ENCODE measurements at regions not wholly inside any gene's neighbourhood (a gene's known extent, or its start where the extent isn't known, plus 50 kb on each side); places are given as distances from the start of the nearest gene placed in this dataset.
"Not testable (repeated sequence)": the region's sequence is repeated elsewhere in the genome, so short reads cannot be mapped to it uniquely, and the experiment has no call there.

GRCh38 chr5:84885485-84886258 lies 501.0 kb upstream of the EDIL3 start:
- DNase-seq: no peak

- DNase-seq: no peak
Observed at GRCh38 chr5:84881737-84882136, 497.1 kb upstream of the EDIL3 start.

- peak; percentile 57 to 60 for DNase-seq
Observed at GRCh38 chr5:84874196-84874595, 489.5 kb upstream of the EDIL3 start.

GRCh38 chr5:84872768-84873167 lies 488.1 kb upstream of the EDIL3 start:
- DNase-seq: no peak

- no peak for DNase-seq
Observed at GRCh38 chr5:84870369-84870768, 485.7 kb upstream of the EDIL3 start.

GRCh38 chr5:84869675-84870074 lies 485.0 kb upstream of the EDIL3 start:
- DNase-seq: no peak

- DNase-seq: not testable (repeated sequence)
Observed at GRCh38 chr5:84863936-84864335, 479.3 kb upstream of the EDIL3 start.

GRCh38 chr5:84863020-84863419 lies 478.3 kb upstream of the EDIL3 start:
- no peak for DNase-seq

- DNase-seq: no peak
Observed at GRCh38 chr5:84862132-84862531, 477.5 kb upstream of the EDIL3 start.

GRCh38 chr5:84861306-84861705 lies 476.6 kb upstream of the EDIL3 start:
- no peak for DNase-seq

GRCh38 chr5:84859056-84859455 lies 474.4 kb upstream of the EDIL3 start:
- no peak for DNase-seq

GRCh38 chr5:84831701-84832100 lies 447.0 kb upstream of the EDIL3 start:
- DNase-seq: no peak

- DNase-seq: no peak
Observed at GRCh38 chr5:84830265-84830664, 445.6 kb upstream of the EDIL3 start.

GRCh38 chr5:84825606-84826005 lies 440.9 kb upstream of the EDIL3 start:
- DNase-seq: no peak

GRCh38 chr5:84821924-84822323 lies 437.2 kb upstream of the EDIL3 start:
- DNase-seq: no peak

- DNase-seq: no peak
Observed at GRCh38 chr5:84817953-84818352, 433.3 kb upstream of the EDIL3 start.

- DNase-seq: no peak
Observed at GRCh38 chr5:84816746-84817547, 432.3 kb upstream of the EDIL3 start.

GRCh38 chr5:84816160-84816559 lies 431.5 kb upstream of the EDIL3 start:
- DNase-seq: no peak

- DNase-seq: no peak
Observed at GRCh38 chr5:84805473-84805872, 420.8 kb upstream of the EDIL3 start.

GRCh38 chr5:84796399-84796798 lies 411.7 kb upstream of the EDIL3 start:
- no peak for DNase-seq

GRCh38 chr5:84794486-84795035 lies 409.9 kb upstream of the EDIL3 start:
- peak; percentile 7 to 27 for DNase-seq

- no peak for DNase-seq
Observed at GRCh38 chr5:84791730-84792129, 407.1 kb upstream of the EDIL3 start.

- DNase-seq: no peak
Observed at GRCh38 chr5:84791138-84791537, 406.5 kb upstream of the EDIL3 start.
